HepG2 (cell line): ENCODE measurements at regions not wholly inside any gene's neighbourhood (a gene's known extent, or its start where the extent isn't known, plus 50 kb on each side); places are given as distances from the start of the nearest gene placed in this dataset.

Experiments
- ATAC-seq: fragments of 200-7000 bp; cut with Tn5 transposase; 3 replicates; pipeline ENCODE4 v1.9.1; 2020; ENCODE audit warnings: mild to moderate bottlenecking, moderate library complexity
- BruUV-seq: library from RNA; stranded (reverse); fragments of 400-500 nt; replicated peaks from 2 replicates; lab custom pipeline; 2021; lab: Mats Ljungman, UMichigan
- CTCF ChIA-PET: fragments of 300-600 bp; formaldehyde crosslinking; extraction: SDS; loops from one replicate; lab custom pipeline; 2021; ENCODE audit warnings: low total read pairs, inconsistent platforms, low intra/inter-chr PET ratio; lab: Yijun Ruan, JAX
- POLR2A ChIA-PET: fragments of 350-600 bp; sonication (Branson Sonifier 250); formaldehyde crosslinking; loops from one replicate; lab custom pipeline; 2020; ENCODE audit warnings: antibody characterized with exemption, inconsistent platforms; lab: Yijun Ruan, JAX
- DNase-seq: peaks from one replicate; pipeline ENCODE4 v3.0.0-alpha.2; 2015; ENCODE audit warnings: low spot score
- FAIRE-seq: peaks from 3 replicates; lab custom pipeline; 2011; peaks lifted over from hg19 to GRCh38; lab: Jason Lieb, UNC
- H2AFZ ChIP-seq: one replicate; pipeline ENCODE4 v1.6.1; 2011; ENCODE audit warnings: low read length, inconsistent platforms
- H3K27ac ChIP-seq: fragments of 300-600 bp; 3 replicates; pipeline ENCODE4 v1.8.0; 2011; ENCODE audit warnings: mixed run types, mild to moderate bottlenecking, mixed read lengths, low read length, inconsistent platforms; ENCODE audit not compliant: insufficient read depth; ENCODE audit errors: extremely low read length
- H3K27me3 ChIP-seq, 2 experiments: fragments of 200-600 bp in 1 of 2; 2 replicates in 1 of 2; 3 replicates in 1 of 2; pipeline versions ENCODE4 v1.6.0 to v1.8.0; 2011; ENCODE audit warnings: low read length in 2 of 2, mild to moderate bottlenecking in 2 of 2, moderate library complexity in 2 of 2, inconsistent platforms in 1 of 2; ENCODE audit not compliant: insufficient read depth in 2 of 2, control insufficient read depth in 1 of 2
- H3K36me3 ChIP-seq, 2 experiments: fragments of 200-600 bp in 1 of 2; replicated peaks in 1 of 2; 2 replicates in 1 of 2; 3 replicates in 1 of 2; pipeline versions ENCODE4 v1.5.1 to v1.8.0; 2011; ENCODE audit warnings: low read length in 2 of 2, inconsistent platforms in 1 of 2; ENCODE audit not compliant: insufficient read depth in 2 of 2, control insufficient read depth in 1 of 2
- H3K4me1 ChIP-seq: 2 replicates; pipeline ENCODE4 v1.5.1; 2012; ENCODE audit warnings: low read length, inconsistent platforms; ENCODE audit not compliant: insufficient read depth
- H3K4me2 ChIP-seq: 2 replicates; pipeline ENCODE4 v1.6.0; 2011; ENCODE audit warnings: low read depth, low read length, inconsistent platforms
- H3K4me3 ChIP-seq, 3 experiments: fragments of 200-600 bp in 1 of 3; sonication (generic), shearing (Covaris generic) in 1 of 3; replicated peaks in 1 of 3; 2 replicates each; pipeline ENCODE4 v1.5.1; 2011 to 2016; ENCODE audit warnings: low read length in 3 of 3, inconsistent platforms in 2 of 3, low read depth in 2 of 3, mild to moderate bottlenecking in 2 of 3, control low read depth in 1 of 3, mixed read lengths in 1 of 3; ENCODE audit not compliant: insufficient read depth in 1 of 3
- H3K79me2 ChIP-seq: one replicate; pipeline ENCODE4 v1.6.1; 2011; ENCODE audit warnings: low read length, inconsistent platforms; ENCODE audit not compliant: insufficient read depth
- H3K9ac ChIP-seq: 2 replicates; pipeline ENCODE4 v1.6.0; 2011; ENCODE audit warnings: mild to moderate bottlenecking, low read depth, low read length, inconsistent platforms; ENCODE audit not compliant: insufficient read depth
- H3K9me3 ChIP-seq: 2 replicates; pipeline ENCODE4 v1.5.1; 2012; ENCODE audit warnings: mild to moderate bottlenecking, low read length
- H4K20me1 ChIP-seq: 2 replicates; pipeline ENCODE4 v1.6.0; 2011; ENCODE audit warnings: inconsistent platforms, mild to moderate bottlenecking, low read length, moderate library complexity; ENCODE audit not compliant: insufficient read depth
- AHR ChIP-seq: IDR thresholded peaks from 2 replicates; pipeline ENCODE4 v1.6.1; 2018; ENCODE audit warnings: missing genetic modification reagents, missing compliant biosample characterization
- EED ChIP-seq: sonication (generic); formaldehyde crosslinking; IDR thresholded peaks from 2 replicates; pipeline ENCODE4 v1.5.0; 2020; ENCODE audit warnings: mild to moderate bottlenecking, missing genetic modification reagents
- EZH2 ChIP-seq: conservative IDR thresholded peaks from 2 replicates; pipeline ENCODE4 v1.6.1; 2012; ENCODE audit warnings: mild to moderate bottlenecking, low read depth, low read length, moderate library complexity
- GATAD1 ChIP-seq: IDR thresholded peaks from 2 replicates; pipeline ENCODE4 v1.6.1; 2016; ENCODE audit warnings: missing genetic modification reagents, missing compliant biosample characterization
- GPN1 ChIP-seq: sonication (generic); formaldehyde crosslinking; IDR thresholded peaks from 2 replicates; pipeline ENCODE4 v1.5.1; 2020; ENCODE audit warnings: missing genetic modification reagents, borderline replicate concordance
- NR0B2 ChIP-seq: sonication (generic); formaldehyde crosslinking; IDR thresholded peaks from 2 replicates; pipeline ENCODE4 v1.4.0; 2020; ENCODE audit warnings: mild to moderate bottlenecking, missing genetic modification reagents
- NR3C1 ChIP-seq: sonication (generic); formaldehyde crosslinking; IDR thresholded peaks from 2 replicates; pipeline ENCODE4 v1.4.0; 2020; ENCODE audit warnings: missing genetic modification reagents
- PATZ1 ChIP-seq: sonication (generic); formaldehyde crosslinking; IDR thresholded peaks from 2 replicates; pipeline ENCODE4 v1.4.0; 2020; ENCODE audit warnings: missing genetic modification reagents
- PPARG ChIP-seq: conservative IDR thresholded peaks from 2 replicates; pipeline ENCODE4 v1.6.1; 2016; ENCODE audit warnings: missing biosample characterization, missing genetic modification reagents
- TBL1XR1 ChIP-seq: fragments of 150-350 bp; IDR thresholded peaks from 2 replicates; pipeline ENCODE4 v1.6.1; 2014; ENCODE audit warnings: borderline replicate concordance, low read length; ENCODE audit not compliant: partially characterized antibody
- ZHX1 ChIP-seq: sonication (generic); formaldehyde crosslinking; IDR thresholded peaks from 2 replicates; pipeline ENCODE4 v1.8.1; 2022; ENCODE audit warnings: low read depth, mild to moderate bottlenecking, missing genetic modification reagents
- ZKSCAN5 ChIP-seq: sonication (generic); formaldehyde crosslinking; IDR thresholded peaks from 2 replicates; pipeline ENCODE4 v1.5.1; 2020; ENCODE audit warnings: mild to moderate bottlenecking, missing genetic modification reagents
- ZMYM3 ChIP-seq: sonication (generic); formaldehyde crosslinking; IDR thresholded peaks from 2 replicates; pipeline ENCODE4 v1.5.1; 2020; ENCODE audit warnings: mild to moderate bottlenecking, missing genetic modification reagents
- ZNF576 ChIP-seq: sonication (generic); formaldehyde crosslinking; IDR thresholded peaks from 2 replicates; pipeline ENCODE4 v1.4.0; 2020; ENCODE audit warnings: mild to moderate bottlenecking, missing genetic modification reagents
- ZNF629 ChIP-seq: sonication (generic); formaldehyde crosslinking; conservative IDR thresholded peaks from 2 replicates; pipeline ENCODE4 v1.5.0; 2020; ENCODE audit warnings: missing genetic modification reagents
- ZNF761 ChIP-seq: sonication (generic); formaldehyde crosslinking; conservative IDR thresholded peaks from 2 replicates; pipeline ENCODE4 v1.4.0; 2020; ENCODE audit warnings: mild to moderate bottlenecking, missing genetic modification reagents
- ZNF772 ChIP-seq: sonication (generic); formaldehyde crosslinking; IDR thresholded peaks from 2 replicates; pipeline ENCODE4 v1.5.0; 2020; ENCODE audit warnings: mild to moderate bottlenecking, missing genetic modification reagents
- ZNF784 ChIP-seq: sonication (generic); formaldehyde crosslinking; IDR thresholded peaks from 2 replicates; pipeline ENCODE4 v1.5.1; 2020; ENCODE audit warnings: missing genetic modification reagents, mild to moderate bottlenecking, borderline replicate concordance
- whole genome bisulfite sequencing: methylation state at CpG from one replicate; pipeline ENCODE4 v1.1.6; 2017; ENCODE audit warnings: low lambda C conversion rate; 5-methylcytosine and 5-hydroxymethylcytosine counted together
- in situ Hi-C: cut with HindIII; loops from 2 replicates; pipeline ENCODE4 v1.10.0; 2017; ENCODE audit warnings: low pct_unique_long_range_greater_than_20kb; ENCODE audit not compliant: extremely low pct_ligation_motif_present
- intact Hi-C: fragments of 100-400 bp; cut with micrococcal nuclease; formaldehyde crosslinking; loops from one replicate; pipeline ENCODE4 v1.10.0; 2022; ENCODE audit not compliant: unreplicated experiment

- Histone ChIP-seq H3K4me3 (peak overlapping the region; percentile 33 to 78 (median 51); a peak in 3 of 6 replicates), H3K27ac (no peak overlapping the region), H3K9me3 (no peaks in the 10 kb centered on the region), H3K4me1 (peaks cover 12% of the 10 kb centered on the region), H3K9ac (no peak overlapping the region), H3K4me2 (peak overlapping the region; percentile 49), H2AFZ (no peak overlapping the region), H3K36me3 (no peaks in the 10 kb centered on the region), H3K79me2 (no peaks in the 10 kb centered on the region), H3K27me3 (peaks cover 20 to 61% of the 10 kb centered on the region in 2 experiments), H4K20me1 (no peaks in the 10 kb centered on the region)
- 37% methylated on average over 35 of the region's 42 CpGs for WGBS
- DNase-seq (no peak), FAIRE-seq (no peak), ATAC-seq (peak; percentile 3; the same call in 1 of the 3 replicates)
- no TSS peak for BruUV-seq
- CTCF ChIA-PET, result no interaction called here
- POLR2A ChIA-PET, result no interaction called here
- intact Hi-C loops, result no loop called here
- in situ Hi-C loops, result no loop called here
- TF ChIP-seq ZNF629 (CRISPR knock-in tag), result peak; percentile 3; the same call in 1 of the 2 replicates
- no peak for TF ChIP-seq ZNF772 (CRISPR knock-in tag)
- TF ChIP-seq TBL1XR1, result no peak
- no peak for TF ChIP-seq ZKSCAN5
- no peak for TF ChIP-seq NR0B2 (CRISPR knock-in tag)
- peak; percentile 87 for TF ChIP-seq EED
- no peak for TF ChIP-seq ZNF576 (CRISPR knock-in tag)
- TF ChIP-seq AHR (CRISPR knock-in tag), result 0 out of 2 replicates have a peak, but pooled peaks have one; percentile 36
- TF ChIP-seq PATZ1 (CRISPR knock-in tag), result peak; percentile 19; the same call in 1 of the 2 replicates
- TF ChIP-seq NR3C1 (CRISPR knock-in tag), result no peak
- no peak for TF ChIP-seq ZHX1 (CRISPR knock-in tag)
- 0 out of 2 replicates have a peak, but pooled peaks have one; percentile 12 for TF ChIP-seq ZNF761 (CRISPR knock-in tag)
- no peak for TF ChIP-seq PPARG (CRISPR knock-in tag)
- peak; percentile 82 for TF ChIP-seq EZH2
- TF ChIP-seq GPN1, result no peak
- no peak for TF ChIP-seq ZNF784
- no peak for TF ChIP-seq GATAD1 (CRISPR knock-in tag)
- no peak for TF ChIP-seq ZMYM3 (CRISPR knock-in tag)
These were observed 62.8 kb upstream of the EPB41L1 start for GRCh38 chr20:36091561-36092397.
